CD4-positive, alpha-beta T cell treated with Interleukin-12 subunit alpha and Interleukin-12 subunit beta, for 1 hour (primary cell): ENCODE measurements at regions not wholly inside any gene's neighbourhood (a gene's known extent, or its start where the extent isn't known, plus 50 kb on each side); places are given as distances from the start of the nearest gene placed in this dataset.
"Not testable (repeated sequence)": the region's sequence is repeated elsewhere in the genome, so short reads cannot be mapped to it uniquely, and the experiment has no call there.

ENCODE experiments used
- DNase-seq: peaks from one replicate; pipeline ENCODE4 v3.0.0-alpha.2; 2020

- no peak for DNase-seq
Observed at GRCh38 chr5:106399391-106399790, 1271.3 kb downstream of the EFNA5 start.

DNA sequence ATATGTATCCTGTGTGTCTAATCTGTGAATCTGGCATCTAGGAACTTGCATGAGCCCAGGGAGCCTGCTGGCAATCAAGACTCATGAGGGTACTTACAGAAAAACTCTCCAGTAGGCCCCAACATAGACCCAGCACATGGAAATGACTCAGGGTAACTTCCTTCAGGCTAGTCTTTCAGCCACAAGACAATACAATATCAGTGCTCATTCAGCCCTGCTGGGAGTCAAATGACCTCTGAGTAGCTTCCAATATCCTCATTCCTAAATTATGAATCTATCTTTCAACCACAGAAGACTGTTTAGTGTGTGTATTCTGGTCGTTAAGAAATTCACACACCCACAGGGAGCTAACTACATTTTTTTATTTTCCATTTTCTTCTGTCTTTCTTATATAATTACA is 1273.0 kb downstream of the EFNA5 start:
- DNase-seq: no peak

DNA sequence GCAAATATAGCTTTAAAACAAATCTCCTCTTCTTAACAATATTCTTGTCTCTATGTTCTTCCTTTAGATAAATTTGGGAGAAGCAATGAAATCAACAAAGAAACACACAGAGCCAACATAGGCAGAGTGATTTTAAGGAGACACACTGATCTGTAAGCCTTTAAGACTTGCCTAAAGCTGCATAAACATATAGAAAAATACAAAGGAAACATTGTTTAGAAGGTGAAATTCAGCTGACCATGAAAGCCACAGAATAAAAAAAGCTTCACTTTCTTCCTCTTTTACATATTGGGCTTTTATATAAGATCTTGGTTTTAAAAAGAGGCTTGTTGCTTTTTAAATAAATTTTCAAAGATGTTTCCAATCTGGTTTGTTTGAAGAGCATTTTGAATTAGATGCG is 1277.5 kb downstream of the EFNA5 start:
- DNase-seq: no peak

GRCh38 chr5:106392766-106393165 is 1278.0 kb downstream of the EFNA5 start:
- no peak for DNase-seq

DNA sequence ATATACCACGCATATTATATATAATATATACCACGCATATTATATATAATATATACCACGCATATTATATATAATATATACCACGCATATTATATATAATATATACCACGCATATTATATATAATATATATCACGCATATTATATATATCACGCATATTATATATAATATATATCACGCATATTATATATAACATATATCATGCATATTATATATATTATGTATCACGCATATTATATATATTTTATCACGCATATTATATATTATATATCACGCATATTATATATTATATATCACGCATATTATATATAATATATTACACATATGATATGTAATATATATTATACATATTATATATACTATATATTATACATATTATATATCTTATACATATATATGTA is 1283.0 kb downstream of the EFNA5 start:
- not testable (repeated sequence) for DNase-seq

GRCh38 chr5:106386287-106386686 is 1284.5 kb downstream of the EFNA5 start:
- DNase-seq: no peak

DNA sequence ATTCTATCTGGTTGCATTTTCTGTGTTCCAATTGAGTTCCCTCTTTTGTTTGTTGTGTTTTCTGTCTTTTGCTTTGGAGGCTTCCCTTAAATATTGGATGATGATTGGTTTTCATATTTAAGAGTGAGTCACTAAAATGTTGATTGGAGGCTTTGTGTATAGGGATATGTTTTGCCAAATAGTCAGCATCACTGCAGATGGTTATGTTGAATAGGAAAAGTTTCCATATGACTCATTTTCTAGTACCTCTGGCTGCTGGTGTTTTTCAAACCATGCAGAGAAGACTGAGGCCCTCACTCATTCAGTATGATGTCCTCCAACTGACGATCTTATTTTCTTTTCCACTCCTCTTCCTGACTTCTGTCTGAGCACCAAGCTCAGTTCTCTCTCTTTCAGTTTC is 1290.0 kb downstream of the EFNA5 start:
- no peak for DNase-seq

DNA sequence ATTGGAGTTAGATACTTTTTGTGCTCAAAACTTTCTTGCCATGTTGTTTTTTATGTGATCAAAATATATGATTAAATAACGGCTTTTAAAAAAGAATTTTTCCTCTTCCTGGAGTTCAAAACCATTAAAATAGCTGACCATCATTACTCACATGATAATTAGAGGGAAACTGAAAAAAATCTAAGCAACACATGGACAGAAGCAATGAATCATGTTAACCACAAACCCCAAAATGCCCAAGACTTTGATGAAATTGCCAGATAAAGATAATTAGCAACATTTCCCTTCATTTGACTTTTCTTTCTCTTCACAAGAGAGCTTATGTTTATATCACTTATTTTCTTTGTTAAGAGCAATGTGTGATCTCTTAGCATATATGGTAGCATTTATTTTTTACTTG is 1294.2 kb downstream of the EFNA5 start:
- DNase-seq: no peak

- DNase-seq: no peak
Observed at GRCh38 chr5:106374956-106375355, 1295.8 kb downstream of the EFNA5 start.

GRCh38 chr5:106368021-106368420 is 1302.7 kb downstream of the EFNA5 start:
- no peak for DNase-seq

GRCh38 chr5:106367281-106367680 is 1303.5 kb downstream of the EFNA5 start:
- DNase-seq: no peak

DNA sequence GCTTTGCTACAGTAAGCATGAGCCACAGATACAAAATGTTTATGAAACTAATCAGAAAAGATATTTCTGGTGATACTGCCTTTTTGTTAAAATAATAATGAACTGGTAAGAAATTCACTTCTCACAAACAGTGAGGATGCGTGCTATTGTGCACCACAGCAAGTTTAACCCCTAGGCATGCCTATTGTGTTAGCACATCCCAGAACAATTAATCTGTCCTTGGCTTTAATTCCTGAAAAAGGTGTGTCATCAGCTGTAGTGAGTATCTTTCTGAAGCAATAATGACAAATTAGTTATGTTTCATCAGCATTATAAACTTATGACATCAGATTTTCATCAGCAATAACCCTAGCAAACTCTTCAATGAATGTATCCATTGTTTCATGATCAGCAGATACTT is 1307.2 kb downstream of the EFNA5 start:
- DNase-seq: no peak

- DNase-seq: no peak
Observed at GRCh38 chr5:106361905-106362304, 1308.8 kb downstream of the EFNA5 start.

GRCh38 chr5:106331415-106331814 is 1339.3 kb downstream of the EFNA5 start:
- DNase-seq: no peak

DNA sequence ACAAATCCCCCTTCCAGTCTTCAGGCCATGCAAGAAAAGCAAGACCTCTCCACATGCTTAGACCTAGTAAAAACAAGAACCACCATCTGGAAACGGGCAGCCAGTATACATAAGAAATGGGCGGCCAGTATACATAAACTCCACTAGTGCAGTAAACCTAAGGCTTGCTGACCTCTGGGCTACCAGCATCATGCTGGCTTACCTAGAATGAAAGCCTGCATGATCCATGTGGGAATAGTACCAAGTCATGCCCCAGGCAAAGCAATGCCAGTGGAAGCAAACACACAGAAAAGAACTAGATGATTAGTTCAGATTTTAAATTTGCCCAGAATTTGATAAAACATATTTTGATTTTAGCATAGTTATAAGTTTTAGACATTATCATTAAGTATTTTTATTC is 1346.4 kb downstream of the EFNA5 start:
- no peak for DNase-seq

- no peak for DNase-seq
Observed at GRCh38 chr5:106321242-106321641, 1349.5 kb downstream of the EFNA5 start.

GRCh38 chr5:106314221-106314824 is 1356.4 kb downstream of the EFNA5 start:
- DNase-seq: no peak

DNA sequence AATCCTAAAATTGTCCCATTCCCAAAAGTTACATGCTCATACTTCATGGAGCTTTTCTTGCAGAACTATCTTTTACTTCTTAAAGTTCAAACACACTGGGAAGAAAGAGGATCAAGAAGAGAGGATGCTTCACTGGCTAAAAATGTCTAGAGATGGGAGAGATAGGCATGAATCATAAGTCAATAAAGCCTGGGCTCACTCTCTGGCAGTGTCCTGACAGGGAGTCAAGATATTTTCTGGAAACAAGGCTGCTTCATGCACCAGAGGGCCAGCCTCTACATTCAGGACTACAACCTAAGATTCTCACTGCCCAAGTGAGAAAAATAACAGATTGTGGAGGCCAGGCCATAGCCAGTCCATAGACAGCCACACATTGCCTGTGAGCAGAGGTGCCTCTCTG is 1358.4 kb downstream of the EFNA5 start:
- no peak for DNase-seq

DNA sequence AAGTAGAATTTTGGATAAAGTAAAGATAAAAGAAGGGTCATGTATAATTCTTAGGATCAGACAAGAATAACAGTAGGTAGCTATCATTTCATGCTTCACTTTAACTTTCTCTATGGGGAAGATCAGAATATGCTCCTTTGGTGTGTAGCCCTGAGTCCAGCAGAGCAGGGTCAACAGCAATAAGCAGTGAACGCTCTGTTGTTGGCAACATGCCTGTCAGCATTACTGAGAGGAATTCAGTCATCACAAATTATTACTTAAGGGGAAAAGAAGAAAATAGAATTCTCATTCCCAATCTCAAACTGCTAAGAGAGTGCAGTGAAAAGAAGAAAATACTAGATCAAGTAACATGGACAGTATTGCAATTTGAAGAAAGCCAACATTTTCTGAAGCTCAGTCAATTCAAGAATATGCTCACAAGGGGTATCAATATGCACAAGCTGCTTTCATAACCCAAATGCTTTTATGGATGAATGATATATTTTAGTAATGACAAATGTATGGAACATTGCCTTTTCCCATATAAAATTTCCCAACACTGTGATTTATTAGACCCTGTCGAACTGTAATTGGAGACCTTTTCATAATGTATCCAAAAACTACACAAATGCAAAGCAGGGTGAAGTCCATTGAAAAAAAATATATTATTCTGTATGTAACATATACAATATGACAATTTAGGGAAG is 1359.4 kb downstream of the EFNA5 start:
- DNase-seq: no peak

- no peak for DNase-seq
Observed at GRCh38 chr5:106307265-106307664, 1363.5 kb downstream of the EFNA5 start.

GRCh38 chr5:106306313-106307028 is 1364.3 kb downstream of the EFNA5 start:
- no peak for DNase-seq

DNA sequence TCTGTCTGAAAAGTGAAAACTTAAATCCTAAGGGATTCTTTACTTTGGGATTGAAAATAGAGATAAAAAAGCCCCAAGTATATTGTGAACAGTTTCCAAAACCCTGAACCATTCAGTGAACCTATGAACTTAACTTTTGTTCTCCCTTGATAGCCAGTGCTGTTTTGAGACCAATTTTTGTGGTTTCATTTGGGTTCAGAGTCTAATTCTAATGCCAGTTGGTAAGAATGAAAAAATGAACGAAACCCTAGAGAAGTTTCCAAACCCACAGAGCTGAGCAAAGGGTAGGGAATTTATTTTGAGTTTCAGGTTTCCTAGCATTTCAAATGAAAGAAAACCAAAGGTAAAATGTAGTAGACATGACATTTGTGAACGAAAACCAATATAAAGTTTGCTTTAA is 1366.8 kb downstream of the EFNA5 start:
- DNase-seq: no peak

GRCh38 chr5:106292654-106293053 is 1378.1 kb downstream of the EFNA5 start:
- DNase-seq: no peak

- DNase-seq: no peak
Observed at GRCh38 chr5:106290841-106291240, 1379.9 kb downstream of the EFNA5 start.
